Left ventricle myocardium inferior (tissue), 1 donor: ENCODE measurements at regions not wholly inside any gene's neighbourhood (a gene's known extent, or its start where the extent isn't known, plus 50 kb on each side); places are given as distances from the start of the nearest gene placed in this dataset.

ENCODE experiments used
- DNase-seq: peaks from one replicate; pipeline ENCODE4 v3.0.0-alpha.2; 2020
- H3K27ac ChIP-seq: fragments of 200-600 bp; replicated peaks from 2 replicates; pipeline ENCODE4 v1.8.0; 2021
- H3K27me3 ChIP-seq: fragments of 200-600 bp; 2 replicates; pipeline ENCODE4 v1.8.0; 2021; ENCODE audit warnings: low read depth
- H3K36me3 ChIP-seq: fragments of 200-600 bp; 2 replicates; pipeline ENCODE4 v1.8.0; 2021
- H3K4me1 ChIP-seq: fragments of 200-600 bp; 2 replicates; pipeline ENCODE4 v1.8.0; 2021
- H3K4me3 ChIP-seq: fragments of 200-600 bp; 2 replicates; pipeline ENCODE4 v1.8.0; 2021; ENCODE audit warnings: mild to moderate bottlenecking, moderate library complexity
- H3K9me3 ChIP-seq: fragments of 200-600 bp; replicated peaks from 2 replicates; pipeline ENCODE4 v1.8.0; 2021
- intact Hi-C: fragments of 100-400 bp; cut with micrococcal nuclease; formaldehyde crosslinking; loops from one replicate; pipeline ENCODE4 v1.11.0; 2022
- TF ChIP-seq, protein P1 (sequence below): fragments of 200-600 bp; IDR thresholded peaks from 2 replicates; pipeline ENCODE4 v1.8.0; 2021; ENCODE audit warnings: antibody characterized with exemption, mild to moderate bottlenecking, borderline replicate concordance
- donor health status: DM: no; HTN: yes; CAD: no; lungs with severe emphysema.

DNA sequence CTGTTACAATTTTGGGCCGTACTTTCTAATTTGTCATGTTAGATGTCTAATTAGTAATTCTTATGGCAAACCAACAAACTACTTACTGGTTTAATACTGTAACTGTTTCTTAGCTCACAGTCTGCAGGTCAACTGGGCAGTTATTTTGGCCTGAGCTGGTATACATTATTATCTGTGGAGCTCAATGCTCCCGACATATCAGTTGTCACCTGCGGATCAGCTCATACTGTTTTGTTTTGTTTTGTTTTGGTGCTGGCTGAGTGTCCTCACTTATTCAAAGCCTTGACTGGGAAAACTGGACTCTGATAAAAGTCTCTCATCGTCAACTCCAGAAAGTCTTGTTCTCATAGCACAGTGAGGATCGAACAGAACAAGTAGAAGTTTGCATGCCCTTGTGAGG is 1060.6 kb upstream of the CDH8 start:
- DNase-seq = no peak
- Histone ChIP-seq H3K4me3 (no peak overlapping the region), H3K27me3 (no peaks in the 10 kb centered on the region), H3K36me3 (no peaks in the 10 kb centered on the region), H3K4me1 (no peaks in the 10 kb centered on the region), H3K27ac (no peak overlapping the region), H3K9me3 (no peaks in the 10 kb centered on the region)
- TF ChIP-seq, protein P1, sequence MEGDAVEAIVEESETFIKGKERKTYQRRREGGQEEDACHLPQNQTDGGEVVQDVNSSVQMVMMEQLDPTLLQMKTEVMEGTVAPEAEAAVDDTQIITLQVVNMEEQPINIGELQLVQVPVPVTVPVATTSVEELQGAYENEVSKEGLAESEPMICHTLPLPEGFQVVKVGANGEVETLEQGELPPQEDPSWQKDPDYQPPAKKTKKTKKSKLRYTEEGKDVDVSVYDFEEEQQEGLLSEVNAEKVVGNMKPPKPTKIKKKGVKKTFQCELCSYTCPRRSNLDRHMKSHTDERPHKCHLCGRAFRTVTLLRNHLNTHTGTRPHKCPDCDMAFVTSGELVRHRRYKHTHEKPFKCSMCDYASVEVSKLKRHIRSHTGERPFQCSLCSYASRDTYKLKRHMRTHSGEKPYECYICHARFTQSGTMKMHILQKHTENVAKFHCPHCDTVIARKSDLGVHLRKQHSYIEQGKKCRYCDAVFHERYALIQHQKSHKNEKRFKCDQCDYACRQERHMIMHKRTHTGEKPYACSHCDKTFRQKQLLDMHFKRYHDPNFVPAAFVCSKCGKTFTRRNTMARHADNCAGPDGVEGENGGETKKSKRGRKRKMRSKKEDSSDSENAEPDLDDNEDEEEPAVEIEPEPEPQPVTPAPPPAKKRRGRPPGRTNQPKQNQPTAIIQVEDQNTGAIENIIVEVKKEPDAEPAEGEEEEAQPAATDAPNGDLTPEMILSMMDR = no peak
- intact Hi-C loops = no loop called here

DNA sequence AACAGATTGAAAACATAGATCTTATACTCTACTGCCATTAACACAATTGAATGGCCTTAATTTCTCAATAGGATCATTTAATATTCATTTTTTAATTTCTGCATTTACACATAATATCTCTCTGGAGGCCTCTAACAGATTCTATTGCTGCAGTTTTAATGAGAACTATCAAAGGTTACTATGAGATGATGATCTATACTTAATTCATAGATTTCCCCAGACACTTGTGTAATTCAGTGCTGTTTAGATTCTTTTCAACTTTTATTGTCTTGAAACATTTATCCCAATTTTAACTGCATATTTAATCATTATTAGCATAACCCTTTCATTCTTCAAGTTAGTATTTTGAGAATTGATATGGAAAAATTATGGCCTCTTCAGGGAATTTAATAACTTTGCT is 1056.5 kb upstream of the CDH8 start:
- no peak overlapping the region for H3K27ac ChIP-seq
- intact Hi-C loops = no loop called here
- H3K4me3 ChIP-seq = no peak overlapping the region
- no peaks in the 10 kb centered on the region for H3K36me3 ChIP-seq
- DNase-seq = no peak
- H3K9me3 ChIP-seq = peaks cover 5% of the 10 kb centered on the region
- no peaks in the 10 kb centered on the region for H3K27me3 ChIP-seq
- no peaks in the 10 kb centered on the region for H3K4me1 ChIP-seq
- TF ChIP-seq, protein P1 = no peak

DNA sequence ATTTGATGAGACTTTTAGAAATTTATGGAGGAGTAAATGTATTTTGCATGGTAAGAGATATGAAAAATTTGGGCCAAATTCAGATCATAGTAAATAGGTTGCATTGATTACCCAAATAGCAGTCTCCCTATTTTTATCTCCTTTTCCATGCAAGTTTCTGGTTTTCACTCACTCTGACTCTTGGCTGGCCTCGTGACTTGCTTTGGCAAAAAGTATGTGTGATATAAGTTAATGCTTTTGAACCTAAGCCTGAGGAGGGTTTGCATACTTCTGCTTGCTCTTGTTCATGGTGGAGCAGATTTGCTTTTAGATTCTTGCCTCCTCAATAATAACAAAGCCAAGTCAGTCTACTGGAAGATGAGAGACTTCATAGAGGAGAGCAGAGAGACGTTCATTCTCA is 1045.9 kb upstream of the CDH8 start:
- H3K27me3 ChIP-seq = no peaks in the 10 kb centered on the region
- TF ChIP-seq, protein P1 = no peak
- no peak overlapping the region for H3K4me3 ChIP-seq
- intact Hi-C loops = no loop called here
- no peaks in the 10 kb centered on the region for H3K9me3 ChIP-seq
- no peaks in the 10 kb centered on the region for H3K36me3 ChIP-seq
- H3K4me1 ChIP-seq = peaks cover 14% of the 10 kb centered on the region
- no peak overlapping the region for H3K27ac ChIP-seq
- no peak for DNase-seq

DNA sequence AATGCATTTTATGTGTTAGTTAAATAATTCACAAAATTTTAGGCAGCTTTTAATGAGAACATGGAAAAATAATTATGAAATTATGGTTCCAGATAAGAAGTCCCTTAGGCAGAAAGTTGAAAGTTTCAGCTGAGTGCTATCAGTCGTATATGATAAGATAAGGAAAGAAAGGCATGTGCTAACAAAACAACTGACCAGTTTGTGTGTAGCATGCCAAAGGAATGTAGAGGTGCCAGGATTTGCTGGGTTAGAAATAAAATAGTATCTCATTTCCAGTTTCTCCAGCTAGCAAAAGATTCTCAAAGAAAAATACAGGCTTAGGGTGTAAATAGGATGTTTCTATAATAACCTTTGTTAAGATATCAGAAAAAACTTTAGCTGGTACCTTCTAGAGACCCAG is 1044.5 kb upstream of the CDH8 start:
- no peak overlapping the region for H3K27ac ChIP-seq
- peaks cover 5% of the 10 kb centered on the region for H3K9me3 ChIP-seq
- no peaks in the 10 kb centered on the region for H3K27me3 ChIP-seq
- H3K4me3 ChIP-seq = no peak overlapping the region
- peaks cover 14% of the 10 kb centered on the region for H3K4me1 ChIP-seq
- H3K36me3 ChIP-seq = no peaks in the 10 kb centered on the region
- TF ChIP-seq, protein P1 = no peak
- intact Hi-C loops = no loop called here
- no peak for DNase-seq

DNA sequence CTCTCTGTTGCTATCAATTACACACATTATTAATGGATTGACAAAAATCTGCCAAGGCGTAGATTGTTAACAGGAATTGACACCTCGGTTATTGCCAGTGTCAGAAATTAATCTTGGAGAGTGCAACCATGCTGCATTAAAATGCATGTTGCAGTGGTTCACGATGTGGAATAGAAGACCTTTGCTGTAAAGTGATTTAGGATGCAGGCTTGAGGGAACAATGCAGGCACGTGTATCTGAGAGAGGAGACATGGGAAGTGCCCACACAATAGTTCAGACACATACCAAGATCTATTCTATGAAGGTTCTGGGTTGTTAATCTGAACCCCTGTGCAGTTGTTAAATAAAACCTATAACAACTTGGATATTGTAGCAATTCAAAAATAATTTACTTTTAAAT is 1032.8 kb upstream of the CDH8 start:
- DNase-seq = no peak
- Histone ChIP-seq H3K27me3 (no peaks in the 10 kb centered on the region), H3K27ac (no peak overlapping the region), H3K4me1 (no peaks in the 10 kb centered on the region), H3K4me3 (no peak overlapping the region), H3K9me3 (no peaks in the 10 kb centered on the region), H3K36me3 (no peaks in the 10 kb centered on the region)
- TF ChIP-seq, protein P1 = no peak
- intact Hi-C loops = no loop called here

DNA sequence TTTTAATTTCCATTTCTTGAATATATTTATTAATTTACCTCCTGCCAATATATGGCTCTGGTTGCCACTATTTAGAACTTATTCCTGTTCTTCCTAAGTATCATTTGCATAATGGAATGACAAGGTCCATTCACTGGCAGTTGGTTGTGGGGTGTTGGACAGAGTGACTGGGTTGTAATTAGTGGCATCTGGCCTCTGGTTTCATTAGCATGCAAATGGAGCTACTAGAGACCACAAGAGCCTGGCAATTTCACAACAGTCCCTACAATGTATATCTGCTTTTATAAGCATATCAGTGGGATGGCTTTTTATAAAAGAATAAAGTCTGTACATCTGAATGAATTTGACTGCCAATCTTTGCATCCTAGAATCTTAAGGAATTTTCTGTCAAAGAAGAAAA is 1030.9 kb upstream of the CDH8 start:
- no peaks in the 10 kb centered on the region for H3K36me3 ChIP-seq

More for the DNA sequence above, 1030.9 kb upstream of the CDH8 start:
- no peaks in the 10 kb centered on the region for H3K27me3 ChIP-seq
- intact Hi-C loops = no loop called here
- H3K27ac ChIP-seq = no peak overlapping the region
- DNase-seq = no peak
- no peaks in the 10 kb centered on the region for H3K9me3 ChIP-seq
- H3K4me1 ChIP-seq = no peaks in the 10 kb centered on the region
- TF ChIP-seq, protein P1 = no peak
- H3K4me3 ChIP-seq = no peak overlapping the region
